ENCODE measurements at regions not wholly inside any gene's neighbourhood (a gene's known extent, or its start where the extent isn't known, plus 50 kb on each side); places are given as distances from the start of the nearest gene placed in this dataset.

DNA sequence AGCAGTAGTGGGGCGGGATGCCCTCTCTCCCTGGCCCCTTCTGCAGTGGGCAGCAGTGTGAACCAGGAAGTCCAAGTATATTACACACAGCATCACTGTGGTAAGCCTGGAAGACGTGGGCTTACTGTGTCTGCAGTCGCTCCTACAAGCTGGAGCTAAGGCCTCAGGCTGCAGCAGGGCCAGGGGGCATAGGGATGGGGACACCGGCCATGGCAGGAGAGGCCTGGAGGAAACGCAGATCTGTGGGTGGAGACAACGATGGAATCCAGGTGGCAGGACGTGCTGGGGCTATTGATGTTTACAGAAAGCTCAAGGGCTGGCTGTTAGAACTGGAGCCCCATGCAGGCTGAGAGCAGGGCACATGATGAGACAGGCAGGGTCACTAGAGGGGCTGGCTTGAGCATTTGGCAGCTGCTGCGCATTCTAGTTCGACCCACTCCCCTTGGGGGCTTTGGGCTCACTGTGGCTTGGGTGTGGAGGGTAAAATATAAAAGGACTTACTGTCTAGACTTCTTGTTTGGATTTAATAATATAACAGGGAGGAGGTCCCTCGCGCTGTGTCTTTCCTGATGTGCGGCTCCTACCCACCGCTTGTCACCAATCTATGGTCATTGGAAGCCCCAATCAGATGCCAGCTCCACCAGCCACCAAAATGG, 539.5 kb downstream of the TBC1D22A start:
- Histone ChIP-seq H3K27ac (no peak overlapping the region), H3K4me3 (no peak overlapping the region)
- peak; percentile 63 for DNase-seq (ENCODE audit: low spot score)
- TF ChIP-seq, protein P1, sequence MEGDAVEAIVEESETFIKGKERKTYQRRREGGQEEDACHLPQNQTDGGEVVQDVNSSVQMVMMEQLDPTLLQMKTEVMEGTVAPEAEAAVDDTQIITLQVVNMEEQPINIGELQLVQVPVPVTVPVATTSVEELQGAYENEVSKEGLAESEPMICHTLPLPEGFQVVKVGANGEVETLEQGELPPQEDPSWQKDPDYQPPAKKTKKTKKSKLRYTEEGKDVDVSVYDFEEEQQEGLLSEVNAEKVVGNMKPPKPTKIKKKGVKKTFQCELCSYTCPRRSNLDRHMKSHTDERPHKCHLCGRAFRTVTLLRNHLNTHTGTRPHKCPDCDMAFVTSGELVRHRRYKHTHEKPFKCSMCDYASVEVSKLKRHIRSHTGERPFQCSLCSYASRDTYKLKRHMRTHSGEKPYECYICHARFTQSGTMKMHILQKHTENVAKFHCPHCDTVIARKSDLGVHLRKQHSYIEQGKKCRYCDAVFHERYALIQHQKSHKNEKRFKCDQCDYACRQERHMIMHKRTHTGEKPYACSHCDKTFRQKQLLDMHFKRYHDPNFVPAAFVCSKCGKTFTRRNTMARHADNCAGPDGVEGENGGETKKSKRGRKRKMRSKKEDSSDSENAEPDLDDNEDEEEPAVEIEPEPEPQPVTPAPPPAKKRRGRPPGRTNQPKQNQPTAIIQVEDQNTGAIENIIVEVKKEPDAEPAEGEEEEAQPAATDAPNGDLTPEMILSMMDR (IDR thresholded peaks at IDR 0.05), result no peak

DNA sequence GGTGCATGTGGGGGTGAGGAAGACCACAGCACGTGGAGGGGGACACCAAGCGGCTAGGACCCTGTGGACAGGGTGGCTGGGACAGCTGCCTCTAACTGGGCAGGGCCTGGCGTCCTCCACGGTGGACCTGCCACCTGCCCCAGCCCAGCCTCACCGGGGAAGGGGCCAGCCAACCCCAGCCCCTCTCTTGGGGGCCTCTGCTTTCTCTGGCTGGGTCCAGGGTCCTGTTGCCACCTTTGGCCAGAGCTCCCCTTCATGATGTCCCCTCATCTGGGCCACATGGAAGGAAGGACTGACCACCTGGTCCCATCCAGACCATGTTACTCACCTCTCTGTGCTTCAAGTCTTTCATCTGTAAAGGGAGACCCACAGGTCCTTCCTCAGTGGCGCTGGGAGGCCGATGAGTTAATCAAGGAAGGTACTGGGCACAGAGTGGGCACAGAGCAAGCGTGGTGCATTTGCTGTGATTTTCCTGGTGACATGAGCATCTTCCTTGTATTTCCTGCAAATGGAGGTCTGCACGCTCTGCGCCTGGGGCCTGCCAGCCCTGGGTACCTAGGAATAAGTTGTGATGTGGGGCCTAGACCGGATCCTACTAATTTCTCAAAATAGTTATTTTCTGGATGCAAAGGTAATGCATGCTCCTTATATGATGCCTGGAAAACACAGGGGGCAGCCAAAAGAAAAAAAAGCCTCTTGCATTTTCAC, 538.4 kb downstream of the TBC1D22A start:
- peak; percentile 50 for DNase-seq (ENCODE audit: low spot score)
- Histone ChIP-seq H3K4me3 (no peak overlapping the region), H3K27ac (no peak overlapping the region)
- TF ChIP-seq, protein P1 (IDR thresholded peaks at IDR 0.05), result no peak

DNA sequence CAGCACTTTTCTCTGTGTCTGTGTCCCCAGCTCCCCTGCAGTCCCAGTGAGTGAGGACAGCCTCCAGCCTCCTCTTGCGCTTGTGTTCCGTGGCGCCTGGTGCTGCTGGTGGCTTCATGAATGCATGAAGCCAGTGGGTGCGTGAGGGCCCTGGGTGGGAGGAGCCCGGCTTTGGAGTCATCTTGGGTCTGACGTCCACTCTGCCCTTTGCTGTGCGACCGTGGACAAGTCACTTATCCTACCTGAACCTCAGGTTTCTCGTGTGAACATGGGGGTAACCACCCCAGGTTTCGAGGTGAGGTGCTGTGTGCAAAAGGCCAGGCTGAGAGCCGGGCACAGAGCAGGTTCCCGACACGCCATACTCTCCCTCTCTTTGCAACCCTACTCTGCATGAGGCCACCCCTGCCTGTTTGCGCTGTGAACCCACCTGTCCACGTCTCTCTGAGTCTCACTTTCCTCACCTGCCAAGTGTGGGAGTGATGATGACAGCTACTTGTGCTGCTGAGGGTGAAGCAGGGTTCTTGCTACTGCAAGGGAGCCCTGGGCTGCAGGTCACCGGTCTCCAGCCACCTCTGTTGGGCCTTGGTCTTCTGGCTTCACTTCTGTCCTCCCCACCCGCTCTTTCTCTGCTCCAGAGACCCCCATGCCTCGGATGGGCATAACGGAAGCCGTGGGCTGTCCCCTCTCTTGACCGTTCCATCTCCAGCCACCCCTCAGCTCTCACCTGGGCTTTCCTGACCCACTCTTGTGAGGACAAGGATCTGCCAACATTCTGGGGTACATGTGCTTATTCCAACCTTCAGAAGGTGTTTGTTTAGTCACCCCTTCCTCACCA, 537.6 kb downstream of the TBC1D22A start:
- Histone ChIP-seq H3K27ac (no peak overlapping the region), H3K4me3 (no peak overlapping the region)
- TF ChIP-seq, protein P1 (IDR thresholded peaks at IDR 0.05), result no peak
- DNase-seq (ENCODE audit: low spot score), result peak; percentile 59

DNA sequence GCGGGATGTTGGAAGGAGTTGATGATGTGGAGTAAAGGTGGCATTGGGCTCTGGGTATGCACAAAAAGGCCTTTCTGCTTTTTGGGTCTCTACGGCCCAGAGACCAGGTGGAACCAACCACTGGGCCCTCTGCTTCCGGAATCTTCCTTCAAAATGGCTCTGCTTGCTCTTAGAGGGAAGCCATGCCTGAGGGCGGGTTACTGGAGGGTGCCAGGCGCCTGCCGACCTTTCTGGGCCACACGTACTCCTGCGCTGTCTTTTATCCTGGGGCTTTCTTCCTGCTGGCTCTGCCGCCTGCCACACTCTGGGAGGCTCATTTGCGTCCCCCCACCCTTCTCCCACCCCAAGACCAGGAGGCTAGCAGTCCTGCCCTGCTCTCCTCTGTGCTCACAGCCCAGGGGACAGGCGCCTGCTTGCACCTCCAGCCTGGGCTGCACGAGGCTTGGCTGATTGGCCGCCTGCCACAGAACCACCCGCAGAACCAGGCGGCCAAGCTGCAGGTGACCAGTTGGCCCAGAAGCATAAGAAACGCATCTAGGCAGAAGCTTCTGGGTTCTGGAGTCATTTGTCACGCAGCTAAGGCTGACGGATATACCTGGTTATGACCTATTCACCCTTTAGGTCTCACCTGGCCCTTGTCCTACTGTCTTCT, 536.9 kb downstream of the TBC1D22A start:
- TF ChIP-seq, protein P1 (IDR thresholded peaks at IDR 0.05), result no peak
- H3K4me3 ChIP-seq, result no peak overlapping the region
- H3K27ac ChIP-seq, result no peak overlapping the region
- peak; percentile 53 for DNase-seq (ENCODE audit: low spot score)

DNA sequence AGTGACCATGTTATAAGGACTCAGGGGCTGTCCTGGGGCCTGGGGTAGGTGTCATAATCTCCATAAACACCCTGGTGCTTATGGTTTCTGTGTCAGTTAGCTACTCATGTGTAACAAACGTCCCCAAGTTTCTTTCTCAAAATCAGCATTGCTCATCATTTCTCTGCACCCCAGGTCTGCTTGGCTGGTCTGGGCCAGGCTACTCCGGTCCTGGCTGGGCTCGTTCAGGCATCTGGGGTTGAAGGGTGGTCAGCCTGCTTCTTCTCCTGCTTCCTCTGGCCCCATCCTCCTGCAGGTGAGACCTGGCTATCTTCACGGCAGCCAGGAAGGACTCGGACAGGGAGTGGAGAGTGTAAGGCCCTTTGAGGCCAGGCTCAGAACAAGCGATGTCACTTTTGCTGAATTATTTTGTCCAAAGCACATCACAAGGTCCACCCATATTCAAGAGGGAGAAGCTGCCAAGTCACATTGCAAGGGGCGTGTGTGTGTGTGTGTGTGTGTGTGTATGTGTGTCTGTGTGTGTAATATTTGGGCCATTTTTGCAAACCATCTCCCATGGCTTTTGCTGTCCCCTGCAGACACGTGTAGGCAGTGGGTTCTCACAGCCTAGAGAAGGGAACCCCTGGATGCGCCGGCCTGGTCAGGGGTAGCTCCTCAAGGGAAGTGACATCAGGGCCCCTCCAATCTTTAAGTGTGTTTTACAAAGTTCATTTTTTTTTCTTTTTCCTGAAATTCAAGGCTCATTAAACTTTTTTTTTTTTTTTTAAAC, 535.8 kb downstream of the TBC1D22A start:
- Histone ChIP-seq H3K27ac (no peak overlapping the region), H3K4me3 (no peak overlapping the region)
- DNase-seq (ENCODE audit: low spot score), result no peak
- TF ChIP-seq, protein P1 (IDR thresholded peaks at IDR 0.05), result no peak

DNA sequence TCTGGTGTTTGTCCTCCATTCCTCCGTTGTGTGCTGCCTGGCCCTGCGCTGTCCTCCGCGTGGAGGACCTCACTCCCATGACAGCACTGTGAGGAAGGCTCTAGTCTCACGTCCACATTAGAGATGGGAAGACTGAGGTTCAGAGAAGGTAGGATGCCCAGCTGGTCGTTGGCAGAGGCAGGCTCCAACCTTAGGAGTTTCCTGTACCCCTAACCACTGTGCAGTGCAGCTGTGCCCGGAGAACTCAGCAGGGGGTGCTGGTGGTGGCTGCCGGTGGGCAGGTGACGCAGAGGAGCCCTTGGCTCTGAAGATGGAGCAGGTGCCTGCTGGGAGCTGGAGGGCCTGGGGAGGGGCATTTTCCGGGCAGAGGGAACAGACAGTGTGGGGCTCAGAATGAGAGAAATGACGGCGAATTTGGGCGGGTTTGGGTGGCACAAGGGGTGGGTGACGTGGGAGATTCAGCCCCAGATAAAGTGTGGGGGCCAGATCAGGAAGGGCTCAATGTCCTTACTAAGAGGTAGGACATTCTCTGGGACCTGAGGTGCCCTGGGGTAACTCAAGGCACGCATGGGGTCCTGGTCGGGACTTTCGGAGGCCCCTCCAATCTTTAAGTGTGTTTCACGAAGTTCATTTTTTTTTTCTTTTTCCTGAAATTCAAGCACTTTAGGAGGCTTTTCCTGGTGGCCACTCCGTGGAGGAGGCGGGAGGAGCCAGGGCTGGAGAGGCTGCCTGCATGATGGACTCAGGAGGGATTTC, 535.0 kb downstream of the TBC1D22A start:
- no peak for DNase-seq (ENCODE audit: low spot score)
- Histone ChIP-seq H3K4me3 (no peak overlapping the region), H3K27ac (no peak overlapping the region)
- TF ChIP-seq, protein P1 (IDR thresholded peaks at IDR 0.05), result no peak
